GM12891 (cell line): ENCODE measurements at regions not wholly inside any gene's neighbourhood (a gene's known extent, or its start where the extent isn't known, plus 50 kb on each side); places are given as distances from the start of the nearest gene placed in this dataset.

Source experiments
- DNase-seq: peaks from one replicate; pipeline ENCODE4 v3.0.0; 2011; ENCODE audit warnings: low spot score; ENCODE audit not compliant: insufficient read length
- FAIRE-seq: peaks from 2 replicates; lab custom pipeline; 2011; peaks lifted over from hg19 to GRCh38; lab: Jason Lieb, UNC
- PAX5 ChIP-seq: IDR thresholded peaks from 2 replicates; pipeline ENCODE4 v1.6.1; 2011; ENCODE audit warnings: low read length, moderate library complexity, mild to moderate bottlenecking; ENCODE audit not compliant: insufficient read depth, severe bottlenecking
- POLR2A ChIP-seq: IDR thresholded peaks from 2 replicates; pipeline ENCODE4 v1.6.1; 2011; ENCODE audit warnings: low read depth, low read length, control low read depth
- POLR2AphosphoS5 ChIP-seq: IDR thresholded peaks from 2 replicates; pipeline ENCODE4 v1.6.1; 2011; ENCODE audit warnings: low read depth, low read length, control low read depth
- POU2F2 ChIP-seq: IDR thresholded peaks from 2 replicates; pipeline ENCODE4 v1.6.1; 2011; ENCODE audit warnings: low read depth, mild to moderate bottlenecking, control low read depth, low read length, moderate library complexity
- SPI1 ChIP-seq: IDR thresholded peaks from 2 replicates; pipeline ENCODE4 v1.6.1; 2011; ENCODE audit warnings: low read depth, low read length, control low read depth
- TAF1 ChIP-seq: IDR thresholded peaks from 2 replicates; pipeline ENCODE4 v1.6.1; 2011; ENCODE audit warnings: low read depth, low read length, control low read depth

DNA sequence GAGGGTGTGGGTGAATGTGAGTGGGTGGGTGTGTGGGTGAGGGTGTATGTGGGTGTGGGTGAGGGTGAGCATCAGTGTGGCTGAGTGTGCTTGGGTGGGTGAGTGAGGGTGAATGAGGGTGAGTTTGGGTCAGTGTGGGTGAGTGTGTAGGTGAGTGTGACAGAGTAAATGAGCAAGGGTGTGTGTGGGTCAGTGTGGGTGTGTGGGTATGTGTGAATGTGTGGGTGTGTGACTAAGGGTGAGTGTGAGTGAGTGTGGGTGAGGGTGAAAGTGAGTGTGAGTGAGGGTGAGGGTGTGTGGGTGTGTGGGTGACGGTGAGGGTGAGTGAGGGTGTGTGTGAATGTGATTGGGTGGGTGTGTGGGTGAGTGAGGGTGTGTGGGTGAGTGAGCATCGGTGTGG lies 1676.7 kb upstream of the TENM3 start:
- no peak for FAIRE-seq
- no peak for TF ChIP-seq POLR2AphosphoS5
- DNase-seq = no peak

DNA sequence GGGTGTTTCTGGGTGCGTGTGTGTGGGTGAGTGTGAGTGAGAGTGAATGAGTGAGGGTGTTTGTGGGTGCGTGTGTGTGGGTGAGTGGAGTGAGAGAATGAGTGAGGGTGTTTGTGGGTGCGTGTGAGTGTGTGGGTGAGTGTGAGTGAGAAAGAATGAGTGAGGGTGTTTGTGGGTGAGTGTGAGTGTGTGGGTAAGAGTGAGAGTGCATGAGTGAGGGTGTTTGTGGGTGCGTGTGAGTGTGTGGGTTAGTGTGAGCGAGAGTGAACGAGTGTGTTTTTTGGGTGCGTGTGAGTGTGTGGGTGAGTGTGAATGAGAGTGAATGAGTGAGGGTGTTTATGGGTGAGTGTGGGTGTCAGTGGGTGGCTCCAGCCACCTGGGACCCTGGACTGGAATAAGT lies 1676.1 kb upstream of the TENM3 start:
- no peak for DNase-seq
- no peak for FAIRE-seq
- no peak for TF ChIP-seq POU2F2
- no peak for TF ChIP-seq PAX5
- TF ChIP-seq POLR2A = no peak
- TF ChIP-seq SPI1 = no peak
- TF ChIP-seq TAF1 = no peak
- no peak for TF ChIP-seq POLR2AphosphoS5

DNA sequence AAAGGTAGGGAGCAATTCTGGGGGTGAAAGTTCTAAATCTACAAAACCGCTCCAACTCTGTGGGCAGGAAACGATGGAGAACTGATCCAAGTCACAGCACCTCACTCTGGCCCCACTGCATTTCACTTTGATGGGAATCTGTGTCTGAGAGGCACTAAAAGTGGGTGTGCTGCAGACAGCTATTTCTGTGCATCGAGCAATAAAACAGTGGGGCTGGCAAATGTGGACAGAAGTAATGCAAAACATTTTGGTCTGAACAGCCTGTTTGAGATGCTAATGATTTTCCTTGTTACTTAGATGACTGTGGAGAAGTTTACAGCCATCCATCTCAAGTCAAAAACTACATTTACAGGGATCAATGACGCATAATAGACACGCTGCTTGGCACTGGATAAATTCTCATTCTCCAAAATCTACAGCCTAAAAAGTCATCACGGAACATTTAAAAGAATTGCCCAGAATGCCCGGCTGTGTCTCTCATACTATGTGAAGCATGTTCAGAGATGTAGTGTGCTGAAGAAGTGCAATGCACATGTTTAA lies 1671.6 kb upstream of the TENM3 start:
- TF ChIP-seq POLR2A (no peak), POLR2AphosphoS5 (no peak), PAX5 (no peak), POU2F2 (no peak), SPI1 (no peak), TAF1 (no peak)
- FAIRE-seq (no peak), DNase-seq (no peak)

DNA sequence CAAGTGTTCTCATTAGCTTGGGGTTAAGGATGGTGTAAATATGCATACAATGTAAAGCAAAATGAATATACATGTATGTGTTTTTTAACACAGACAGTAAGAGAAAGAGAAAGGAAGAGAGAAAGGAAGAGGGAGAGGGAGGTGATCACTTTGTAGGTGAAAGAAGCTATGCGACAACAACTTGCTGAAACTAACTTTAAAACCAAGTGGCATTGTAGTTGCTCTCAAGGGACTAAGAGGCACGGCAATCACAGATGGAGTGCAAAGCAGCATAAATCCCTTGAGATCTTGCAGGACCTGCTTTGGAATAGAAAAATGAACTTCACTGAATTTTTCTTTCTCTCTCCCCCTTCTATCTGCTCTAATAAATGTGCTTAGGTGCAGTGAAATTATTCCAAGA lies 1665.0 kb upstream of the TENM3 start:
- TF ChIP-seq POU2F2 = no peak
- TF ChIP-seq PAX5 = no peak
- TF ChIP-seq SPI1 = no peak
- TF ChIP-seq TAF1 = no peak
- no peak for DNase-seq
- FAIRE-seq = no peak

DNA sequence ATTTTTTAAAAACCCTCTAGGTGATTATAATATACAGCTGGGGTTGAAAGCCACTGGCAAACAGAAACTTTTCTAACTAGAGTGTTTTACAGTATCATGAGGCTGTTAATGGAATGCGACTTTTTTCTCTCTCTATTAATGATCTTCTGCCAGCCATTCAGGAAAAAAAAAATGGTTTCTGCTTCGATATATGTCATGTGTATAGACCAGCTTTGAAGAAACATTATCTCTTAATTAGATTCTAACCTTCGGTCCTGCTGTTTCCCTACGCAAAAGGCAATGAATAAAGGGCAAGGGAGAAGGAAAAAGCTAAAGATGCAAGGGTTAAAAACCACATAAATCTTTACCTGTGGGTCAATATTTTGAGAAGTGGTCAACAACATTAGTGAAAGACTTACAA lies 1662.1 kb upstream of the TENM3 start:
- no peak for FAIRE-seq
- TF ChIP-seq SPI1 = no peak
- TF ChIP-seq POLR2A = no peak
- TF ChIP-seq PAX5 = no peak
- no peak for TF ChIP-seq TAF1
- TF ChIP-seq POU2F2 = no peak
- no peak for DNase-seq

DNA sequence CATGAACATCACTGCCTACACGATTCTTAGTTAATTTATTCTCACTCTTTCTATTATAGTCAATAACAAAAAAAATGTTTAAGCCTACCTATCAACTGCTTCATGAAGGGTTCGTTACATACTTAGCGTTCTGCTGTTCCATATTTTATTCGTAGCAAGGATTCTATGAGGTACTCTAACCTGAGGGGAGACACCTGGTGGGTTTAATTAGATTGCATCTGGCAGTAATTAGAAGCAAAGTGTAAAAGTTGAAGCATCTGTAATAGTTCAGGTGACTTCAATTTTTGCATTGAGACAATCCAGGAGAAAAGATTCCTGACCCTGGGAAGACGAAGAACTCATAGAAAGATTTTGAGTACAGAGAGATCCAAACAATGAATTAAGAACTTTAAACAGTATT lies 1655.8 kb upstream of the TENM3 start:
- no peak for DNase-seq
- TF ChIP-seq POLR2A (no peak), POLR2AphosphoS5 (no peak)
- FAIRE-seq = no peak

DNA sequence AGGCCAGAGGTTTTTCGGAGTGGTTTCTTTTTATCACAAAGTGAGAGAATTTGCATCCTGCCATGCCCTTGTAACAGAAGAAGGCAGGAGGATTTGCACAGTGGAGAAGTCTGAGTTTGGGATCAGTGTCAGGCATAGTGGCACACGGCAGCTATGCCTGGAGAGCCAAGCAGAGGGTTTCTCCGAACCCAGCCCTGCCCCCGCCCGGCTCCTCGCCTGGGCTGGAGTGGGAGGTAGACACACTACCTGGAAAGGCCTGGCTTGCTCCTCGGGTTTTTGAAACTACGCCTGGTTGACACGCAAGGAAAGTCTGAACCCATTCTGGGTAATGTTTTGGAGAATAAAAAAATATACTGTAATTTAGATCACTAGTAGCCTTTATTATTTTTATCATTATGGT lies 1653.6 kb upstream of the TENM3 start:
- TF ChIP-seq POLR2AphosphoS5 (no peak), TAF1 (no peak), PAX5 (no peak), SPI1 (no peak), POU2F2 (no peak), POLR2A (no peak)
- DNase-seq (no peak), FAIRE-seq (no peak)

DNA sequence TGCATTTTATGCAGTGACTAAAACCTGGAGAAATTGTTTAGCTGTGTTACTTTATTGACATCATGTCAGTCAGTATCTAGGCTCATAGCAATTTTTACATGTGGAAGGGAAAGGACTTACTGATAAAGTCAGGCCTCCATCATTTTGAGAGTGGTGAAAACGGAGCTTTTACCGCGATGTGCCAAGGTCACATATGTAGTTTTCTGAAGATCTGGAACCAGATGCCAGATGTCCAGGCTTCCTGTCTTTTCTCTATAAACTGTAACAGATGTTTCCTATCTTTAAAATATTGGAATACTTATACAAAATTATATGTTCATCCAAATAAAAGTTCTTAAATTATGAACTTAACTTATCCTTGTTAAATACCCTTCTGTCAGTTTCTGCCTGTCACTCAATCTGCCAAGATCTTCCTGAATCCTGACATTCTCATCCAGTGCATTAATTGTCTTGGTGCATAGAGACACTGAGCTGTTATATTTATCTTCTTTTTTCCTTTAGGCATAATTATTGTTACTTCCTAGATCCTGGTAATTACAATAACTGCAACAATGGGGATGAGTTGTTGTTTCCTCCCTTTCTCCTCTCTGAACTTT lies 1646.2 kb upstream of the TENM3 start:
- FAIRE-seq = no peak
- no peak for TF ChIP-seq TAF1
- no peak for TF ChIP-seq SPI1
- DNase-seq = no peak

DNA sequence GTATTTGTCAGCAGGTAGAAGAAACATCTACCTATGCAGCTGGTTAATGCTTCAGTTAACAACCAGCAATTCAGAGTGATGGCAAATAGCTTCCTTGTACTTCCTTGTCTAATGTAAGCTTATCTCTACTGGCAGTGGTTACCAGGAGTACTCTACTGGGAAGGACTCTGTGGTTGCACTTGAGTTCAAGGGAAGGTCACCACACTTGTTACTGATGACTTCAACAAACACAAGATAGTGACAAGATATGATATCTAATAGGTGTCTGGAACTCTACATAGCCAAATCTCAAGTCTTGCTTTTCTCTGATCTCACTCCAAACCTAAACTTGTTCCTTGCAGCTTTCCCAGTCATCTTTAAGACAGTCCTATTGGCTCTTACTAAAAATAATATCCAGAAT lies 1644.9 kb upstream of the TENM3 start:
- TF ChIP-seq POLR2AphosphoS5 (no peak), PAX5 (no peak), TAF1 (no peak), POU2F2 (no peak), POLR2A (no peak), SPI1 (no peak)
- no peak for FAIRE-seq
- no peak for DNase-seq

DNA sequence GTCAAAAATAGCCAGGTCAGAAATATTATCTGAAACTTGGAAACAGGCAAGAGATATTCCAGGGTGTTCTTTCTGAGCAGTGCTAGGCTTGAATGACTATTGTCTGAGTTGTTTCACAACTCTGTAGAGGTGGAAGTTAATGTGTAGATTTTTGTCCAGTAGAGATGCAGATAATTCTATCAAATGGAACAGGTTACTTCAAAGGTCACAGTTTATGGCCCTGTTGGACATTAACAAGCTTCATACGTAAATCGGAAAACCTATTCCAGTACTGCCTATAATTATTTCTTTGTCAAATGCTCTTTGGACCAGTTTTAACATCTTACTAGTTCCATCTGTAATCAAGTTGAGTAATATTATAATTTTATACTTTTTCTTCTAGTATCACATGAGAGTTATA lies 1639.4 kb upstream of the TENM3 start:
- FAIRE-seq (no peak), DNase-seq (no peak)
- TF ChIP-seq POLR2A (no peak), POLR2AphosphoS5 (no peak), PAX5 (no peak), TAF1 (no peak)

DNA sequence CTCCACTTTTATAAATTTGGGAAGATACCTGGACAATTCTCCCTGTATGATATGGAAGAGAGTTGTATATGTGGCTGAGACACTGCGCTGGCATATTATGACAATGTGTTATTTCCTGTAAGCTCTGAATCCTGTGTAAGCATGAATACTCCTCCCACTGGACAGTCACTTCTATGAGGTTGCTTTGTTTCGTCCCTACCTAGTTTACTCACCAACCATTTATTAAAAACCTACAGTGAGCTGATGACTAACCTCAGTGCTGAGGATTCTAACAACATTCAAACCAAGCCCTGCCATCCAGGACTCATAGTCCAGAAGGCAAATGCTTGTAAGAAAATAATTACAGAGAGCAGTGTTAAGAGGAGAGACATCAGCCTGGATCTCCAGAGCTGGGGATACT lies 1632.9 kb upstream of the TENM3 start:
- no peak for FAIRE-seq
- no peak for DNase-seq
- TF ChIP-seq POLR2AphosphoS5 (no peak), TAF1 (no peak), POU2F2 (no peak), SPI1 (no peak), POLR2A (no peak), PAX5 (no peak)
